ENCODE measurements at regions not wholly inside any gene's neighbourhood (a gene's known extent, or its start where the extent isn't known, plus 50 kb on each side); places are given as distances from the start of the nearest gene placed in this dataset.

DNA sequence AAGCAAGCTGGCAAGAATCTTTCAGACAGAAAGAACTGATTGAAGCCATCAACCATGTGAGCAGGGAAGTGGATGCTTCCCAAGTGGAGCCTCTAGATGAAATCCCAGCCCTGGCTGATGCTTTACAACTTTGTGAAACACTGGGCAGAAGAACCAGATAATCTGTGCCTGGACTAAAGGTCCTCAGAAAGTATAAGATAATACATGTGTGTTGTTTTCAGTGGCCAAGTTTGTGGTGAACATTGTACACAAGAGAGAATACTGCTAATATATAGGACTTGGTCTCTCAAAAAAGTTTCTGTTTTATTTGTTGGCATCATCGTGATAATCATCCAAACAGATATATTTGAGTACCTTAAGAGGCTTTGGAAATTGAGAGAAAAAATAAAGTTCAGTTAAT lies 1367.8 kb upstream of the IGFBP7 start:
- TF ChIP-seq, protein P1, sequence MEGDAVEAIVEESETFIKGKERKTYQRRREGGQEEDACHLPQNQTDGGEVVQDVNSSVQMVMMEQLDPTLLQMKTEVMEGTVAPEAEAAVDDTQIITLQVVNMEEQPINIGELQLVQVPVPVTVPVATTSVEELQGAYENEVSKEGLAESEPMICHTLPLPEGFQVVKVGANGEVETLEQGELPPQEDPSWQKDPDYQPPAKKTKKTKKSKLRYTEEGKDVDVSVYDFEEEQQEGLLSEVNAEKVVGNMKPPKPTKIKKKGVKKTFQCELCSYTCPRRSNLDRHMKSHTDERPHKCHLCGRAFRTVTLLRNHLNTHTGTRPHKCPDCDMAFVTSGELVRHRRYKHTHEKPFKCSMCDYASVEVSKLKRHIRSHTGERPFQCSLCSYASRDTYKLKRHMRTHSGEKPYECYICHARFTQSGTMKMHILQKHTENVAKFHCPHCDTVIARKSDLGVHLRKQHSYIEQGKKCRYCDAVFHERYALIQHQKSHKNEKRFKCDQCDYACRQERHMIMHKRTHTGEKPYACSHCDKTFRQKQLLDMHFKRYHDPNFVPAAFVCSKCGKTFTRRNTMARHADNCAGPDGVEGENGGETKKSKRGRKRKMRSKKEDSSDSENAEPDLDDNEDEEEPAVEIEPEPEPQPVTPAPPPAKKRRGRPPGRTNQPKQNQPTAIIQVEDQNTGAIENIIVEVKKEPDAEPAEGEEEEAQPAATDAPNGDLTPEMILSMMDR (IDR thresholded peaks at IDR 0.05; ENCODE audit: insufficient read depth in 1 of 2, low read depth in 1 of 2, low read length in 1 of 2, severe bottlenecking in 1 of 2, unreplicated experiment in 1 of 2), result no peak
- Histone ChIP-seq H3K9me3 (no peaks in the 10 kb centered on the region), H3K27me3 (replicated peaks; ENCODE audit: control insufficient read depth, insufficient read depth, low read length) (no peaks in the 10 kb centered on the region), H3K36me3 (ENCODE audit: control insufficient read depth, insufficient read depth, low read length) (no peaks in the 10 kb centered on the region), H3K4me1 (no peaks in the 10 kb centered on the region), H3K4me3 (ENCODE audit: low read depth, low read length) (no peak overlapping the region)
- ChIA-PET POLR2A (no interaction called here), CTCF (no interaction called here)
- H3K4me3 Mint-ChIP-seq (ENCODE audit: unreplicated experiment), result no peak overlapping the region
- H3K27ac Mint-ChIP-seq (ENCODE audit: unreplicated experiment), result no peak overlapping the region
- BruUV-seq (replicated peaks), result no TSS peak
- no peaks in the 10 kb centered on the region for H3K4me1 Mint-ChIP-seq (ENCODE audit: low read depth, unreplicated experiment)
- intact Hi-C loops (cut with micrococcal nuclease; ENCODE audit: unreplicated experiment), result no loop called here
- H3K9me3 Mint-ChIP-seq (ENCODE audit: unreplicated experiment), result no peaks in the 10 kb centered on the region
- DNase-seq, result no peak
- no peaks in the 10 kb centered on the region for H3K36me3 Mint-ChIP-seq (ENCODE audit: insufficient read depth, unreplicated experiment)
- peaks cover 2% of the 10 kb centered on the region for H3K27me3 Mint-ChIP-seq (ENCODE audit: insufficient read depth, unreplicated experiment)

GRCh38 chr4:58477513-58477912 lies 1367.3 kb upstream of the IGFBP7 start:
- H3K27ac Mint-ChIP-seq (ENCODE audit: unreplicated experiment), result no peak overlapping the region
- Histone ChIP-seq H3K36me3 (ENCODE audit: control insufficient read depth, insufficient read depth, low read length) (no peaks in the 10 kb centered on the region), H3K4me3 (ENCODE audit: low read depth, low read length) (no peak overlapping the region), H3K27me3 (replicated peaks; ENCODE audit: control insufficient read depth, insufficient read depth, low read length) (no peaks in the 10 kb centered on the region), H3K9me3 (no peaks in the 10 kb centered on the region), H3K4me1 (no peaks in the 10 kb centered on the region)
- BruUV-seq (replicated peaks), result no TSS peak
- intact Hi-C loops (cut with micrococcal nuclease; ENCODE audit: unreplicated experiment), result no loop called here
- DNase-seq, result no peak
- ChIA-PET CTCF (no interaction called here), POLR2A (no interaction called here)
- no peaks in the 10 kb centered on the region for H3K4me1 Mint-ChIP-seq (ENCODE audit: low read depth, unreplicated experiment)
- no peaks in the 10 kb centered on the region for H3K36me3 Mint-ChIP-seq (ENCODE audit: insufficient read depth, unreplicated experiment)
- TF ChIP-seq, protein P1 (IDR thresholded peaks at IDR 0.05; ENCODE audit: insufficient read depth in 1 of 2, low read depth in 1 of 2, low read length in 1 of 2, severe bottlenecking in 1 of 2, unreplicated experiment in 1 of 2), result no peak
- no peak overlapping the region for H3K4me3 Mint-ChIP-seq (ENCODE audit: unreplicated experiment)
- peaks cover 2% of the 10 kb centered on the region for H3K27me3 Mint-ChIP-seq (ENCODE audit: insufficient read depth, unreplicated experiment)
- no peaks in the 10 kb centered on the region for H3K9me3 Mint-ChIP-seq (ENCODE audit: unreplicated experiment)

DNA sequence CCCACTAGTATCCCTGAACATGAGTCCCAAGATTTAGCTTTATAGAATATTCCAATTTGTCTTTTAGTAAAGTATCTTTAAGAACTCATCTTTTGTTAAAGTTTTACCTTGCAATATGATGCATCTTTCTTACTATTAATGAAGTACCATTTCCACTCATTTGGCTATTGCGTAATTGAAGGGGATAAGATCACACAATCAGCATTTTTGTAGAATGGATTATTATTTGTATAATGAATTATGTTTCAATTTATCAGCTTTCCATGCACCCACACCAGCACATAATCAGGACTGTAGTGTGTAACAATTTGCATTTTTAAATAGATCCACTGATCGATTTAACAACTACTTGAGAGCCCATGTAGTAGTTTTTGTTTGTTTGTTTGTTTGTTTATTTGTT lies 1364.9 kb upstream of the IGFBP7 start:
- Mint-ChIP-seq H3K4me3 (ENCODE audit: unreplicated experiment) (no peak overlapping the region), H3K27ac (ENCODE audit: unreplicated experiment) (no peak overlapping the region), H3K9me3 (ENCODE audit: unreplicated experiment) (no peaks in the 10 kb centered on the region), H3K36me3 (ENCODE audit: insufficient read depth, unreplicated experiment) (no peaks in the 10 kb centered on the region), H3K4me1 (ENCODE audit: low read depth, unreplicated experiment) (no peaks in the 10 kb centered on the region), H3K27me3 (ENCODE audit: insufficient read depth, unreplicated experiment) (peaks cover 2% of the 10 kb centered on the region)
- no peaks in the 10 kb centered on the region for H3K36me3 ChIP-seq (ENCODE audit: control insufficient read depth, insufficient read depth, low read length)
- no peaks in the 10 kb centered on the region for H3K4me1 ChIP-seq
- H3K27me3 ChIP-seq (replicated peaks; ENCODE audit: control insufficient read depth, insufficient read depth, low read length), result no peaks in the 10 kb centered on the region
- CTCF ChIA-PET, result no interaction called here
- no TSS peak for BruUV-seq (replicated peaks)
- no peak overlapping the region for H3K4me3 ChIP-seq (ENCODE audit: low read depth, low read length)
- intact Hi-C loops (cut with micrococcal nuclease; ENCODE audit: unreplicated experiment), result no loop called here
- H3K9me3 ChIP-seq, result no peaks in the 10 kb centered on the region
- no peak for DNase-seq
- POLR2A ChIA-PET, result no interaction called here
- TF ChIP-seq, protein P1 (IDR thresholded peaks at IDR 0.05; ENCODE audit: insufficient read depth in 1 of 2, low read depth in 1 of 2, low read length in 1 of 2, severe bottlenecking in 1 of 2, unreplicated experiment in 1 of 2), result no peak

Measured in Caco-2 (cell line).